K562 (cell line): ENCODE measurements at regions not wholly inside any gene's neighbourhood (a gene's known extent, or its start where the extent isn't known, plus 50 kb on each side); places are given as distances from the start of the nearest gene placed in this dataset.

Experiments
- ATAC-seq: fragments of 200-7000 bp; cut with Tn5 transposase; 3 replicates; pipeline ENCODE4 v1.9.1; 2020; ENCODE audit warnings: moderate library complexity
- BruUV-seq: library from RNA; stranded (reverse); fragments of 400-500 nt; replicated peaks from 2 replicates; lab custom pipeline; 2021; lab: Mats Ljungman, UMichigan
- CTCF ChIA-PET: fragments of 300-600 bp; formaldehyde crosslinking; extraction: SDS; loops from one replicate; lab custom pipeline; 2021; ENCODE audit warnings: low intra/inter-chr PET ratio; lab: Yijun Ruan, JAX
- POLR2A ChIA-PET: fragments of 300-600, 350-650 bp; sonication (Branson Sonifier 250); formaldehyde crosslinking; extraction: SDS; loops from one replicate; lab custom pipeline; 2021; ENCODE audit warnings: antibody characterized with exemption, inconsistent platforms; lab: Yijun Ruan, JAX
- DNase-seq, 4 experiments: peaks; one replicate each; pipeline versions ENCODE4 v3.0.0 to v3.0.0-alpha.2; 2011 to 2018; ENCODE audit warnings: low spot score in 3 of 4, mixed read lengths in 3 of 4; ENCODE audit errors: extremely low read depth in 1 of 4
- FAIRE-seq: peaks from 2 replicates; lab custom pipeline; 2011; peaks lifted over from hg19 to GRCh38; lab: Jason Lieb, UNC
- H2AFZ ChIP-seq: 2 replicates; pipeline ENCODE4 v1.6.0; 2011; ENCODE audit warnings: low read depth, low read length, control low read depth, inconsistent platforms
- H3K27ac ChIP-seq: fragments of 200-600 bp; 3 replicates; pipeline ENCODE4 v1.8.0; 2011; ENCODE audit warnings: low read depth, mild to moderate bottlenecking, control low read depth, inconsistent platforms, low read length, moderate library complexity, mixed read lengths; ENCODE audit errors: extremely low read depth
- H3K27me3 ChIP-seq, 2 experiments: fragments of 300-600 bp in 1 of 2; 2 replicates in 1 of 2; 3 replicates in 1 of 2; pipeline versions ENCODE4 v1.6.0 to v1.8.0; 2011; ENCODE audit warnings: inconsistent platforms in 2 of 2, low read length in 2 of 2, mild to moderate bottlenecking in 1 of 2, mixed read lengths in 1 of 2, moderate library complexity in 1 of 2; ENCODE audit not compliant: control insufficient read depth in 2 of 2, insufficient read depth in 2 of 2
- H3K36me3 ChIP-seq: fragments of 300-600 bp; 3 replicates; pipeline ENCODE4 v1.8.0; 2011; ENCODE audit warnings: mild to moderate bottlenecking, low read length, inconsistent platforms; ENCODE audit not compliant: control insufficient read depth, insufficient read depth
- H3K4me1 ChIP-seq, 2 experiments: fragments of 200-600 bp in 1 of 2; replicated peaks in 1 of 2; 2 replicates in 1 of 2; 3 replicates in 1 of 2; pipeline versions ENCODE4 v1.5.1 to v1.8.0; 2011; ENCODE audit warnings: inconsistent platforms in 2 of 2, low read length in 2 of 2, mild to moderate bottlenecking in 1 of 2, mixed read lengths in 1 of 2, moderate library complexity in 1 of 2; ENCODE audit not compliant: control insufficient read depth in 2 of 2, insufficient read depth in 2 of 2
- H3K4me2 ChIP-seq: 2 replicates; pipeline ENCODE4 v1.6.1; 2011; ENCODE audit warnings: low read length, control low read depth, inconsistent platforms, mixed read lengths; ENCODE audit not compliant: insufficient read depth
- H3K4me3 ChIP-seq: fragments of 200-600 bp; sonication (generic), shearing (Covaris generic); 2 replicates; pipeline ENCODE4 v1.5.1; 2016; ENCODE audit warnings: control low read depth, inconsistent platforms
- H3K79me2 ChIP-seq: fragments of 200-600 bp; 3 replicates; pipeline ENCODE4 v1.8.0; 2011; ENCODE audit warnings: low read length, inconsistent platforms; ENCODE audit not compliant: control insufficient read depth, insufficient read depth
- H3K9ac ChIP-seq, 2 experiments: 2 replicates each; pipeline versions ENCODE4 v1.6.0 to v1.6.1; 2011; ENCODE audit warnings: low read depth in 2 of 2, low read length in 2 of 2, control low read depth in 1 of 2, inconsistent platforms in 1 of 2, mild to moderate bottlenecking in 1 of 2, mixed read lengths in 1 of 2; ENCODE audit not compliant: insufficient read depth in 1 of 2
- H3K9me1 ChIP-seq: one replicate; pipeline ENCODE4 v1.6.0; 2011; ENCODE audit warnings: inconsistent platforms, mild to moderate bottlenecking, low read length, moderate library complexity; ENCODE audit not compliant: control insufficient read depth, insufficient read depth
- H3K9me3 ChIP-seq: replicated peaks from 2 replicates; pipeline ENCODE4 v1.5.1; 2011; ENCODE audit warnings: low read depth, low read length, inconsistent platforms; ENCODE audit not compliant: control insufficient read depth, insufficient read depth
- H4K20me1 ChIP-seq: replicated peaks from 2 replicates; pipeline ENCODE4 v1.6.1; 2011; ENCODE audit warnings: low read length, inconsistent platforms, mixed read lengths; ENCODE audit not compliant: control insufficient read depth, insufficient read depth
- ARID2 ChIP-seq: fragments of 450-650 bp; IDR thresholded peaks from 2 replicates; pipeline ENCODE4 v1.6.1; 2017; ENCODE audit warnings: antibody characterized with exemption, mild to moderate bottlenecking
- BDP1 ChIP-seq: IDR thresholded peaks from 3 replicates; pipeline ENCODE4 v1.6.1; 2011; ENCODE audit not compliant: insufficient read length, insufficient read depth
- FOXK2 ChIP-seq, 2 experiments: fragments of 450-650 bp; IDR thresholded peaks in 1 of 2; conservative IDR thresholded peaks in 1 of 2; 2 replicates each; pipeline ENCODE4 v1.6.1; 2016; ENCODE audit warnings: low read depth in 2 of 2, mild to moderate bottlenecking in 1 of 2
- GTF3C2 ChIP-seq: IDR thresholded peaks from 3 replicates; pipeline ENCODE4 v1.6.1; 2011; ENCODE audit warnings: borderline replicate concordance, mild to moderate bottlenecking, moderate library complexity; ENCODE audit not compliant: insufficient read length; ENCODE audit errors: extremely low read depth
- NFE2L1 ChIP-seq: fragments of 450-650 bp; IDR thresholded peaks from 2 replicates; pipeline ENCODE4 v1.6.1; 2016; ENCODE audit warnings: missing genetic modification characterization, low read depth, mild to moderate bottlenecking, missing compliant biosample characterization, moderate library complexity, borderline replicate concordance
- NR2C1 ChIP-seq, 2 experiments: fragments of 450-650 bp; IDR thresholded peaks; 2 replicates each; pipeline ENCODE4 v1.6.1; 2017; ENCODE audit warnings: mild to moderate bottlenecking in 2 of 2, antibody characterized with exemption in 1 of 2, inconsistent platforms in 1 of 2, missing compliant biosample characterization in 1 of 2, missing genetic modification characterization in 1 of 2
- RAD51 ChIP-seq: fragments of 450-650 bp; IDR thresholded peaks from 2 replicates; pipeline ENCODE4 v1.7.1; 2016; ENCODE audit warnings: low read depth, mild to moderate bottlenecking, borderline replicate concordance
- SRSF7 ChIP-seq: fragments of 200-400 bp; formaldehyde crosslinking; optimal IDR thresholded peaks from 2 replicates; pipeline ENCODE3; 2017; ENCODE audit warnings: mild to moderate bottlenecking, low read depth, low read length
- TAF9B ChIP-seq: fragments of 450-650 bp; IDR thresholded peaks from 2 replicates; pipeline ENCODE4 v1.6.1; 2018; ENCODE audit warnings: mild to moderate bottlenecking; ENCODE audit not compliant: partially characterized antibody
- TSHZ1 ChIP-seq: fragments of 250-450 bp; sonication (Bioruptor Pico); IDR thresholded peaks from 2 replicates; pipeline ENCODE4 v1.4.0; 2020; ENCODE audit warnings: mild to moderate bottlenecking, moderate library complexity
- ZNF764 ChIP-seq: fragments of 250-450 bp; sonication (Bioruptor Pico); IDR thresholded peaks from 2 replicates; pipeline ENCODE4 v1.4.0; 2020; ENCODE audit warnings: low read depth, mild to moderate bottlenecking, moderate library complexity
- WGBS: fragments of 100-300 bp; shearing (Covaris generic); methylation state at CpG from one replicate; pipeline ENCODE4 v1.1.6; 2016; ENCODE audit warnings: low coverage, mixed read lengths; ENCODE audit not compliant: insufficient coverage; ENCODE audit errors: missing lambda C conversion rate; 5-methylcytosine and 5-hydroxymethylcytosine counted together
- in situ Hi-C: fragments of 300-500 bp; cut with MboI; formaldehyde crosslinking; loops from 4 replicates; pipeline ENCODE4 v1.15.0; 2018; ENCODE audit warnings: inconsistent platforms, mixed read lengths
- intact Hi-C: fragments of 100-400 bp; cut with micrococcal nuclease; formaldehyde crosslinking; loops from 2 replicates; pipeline ENCODE4 v1.14.2; 2022

- Histone ChIP-seq H3K36me3 (no peaks in the 10 kb centered on the region), H3K27ac (no peak overlapping the region), H3K4me3 (no peak overlapping the region), H3K9ac (no peak overlapping the region), H3K79me2 (no peaks in the 10 kb centered on the region), H3K9me1 (no peaks in the 10 kb centered on the region), H4K20me1 (no peaks in the 10 kb centered on the region), H3K4me2 (no peak overlapping the region), H3K4me1 (no peaks in the 10 kb centered on the region), H3K27me3 (no peaks in the 10 kb centered on the region), H3K9me3 (no peaks in the 10 kb centered on the region), H2AFZ (no peak overlapping the region)
- TF ChIP-seq GTF3C2 (no peak), ZNF764 (CRISPR knock-in tag) (no peak), TSHZ1 (CRISPR knock-in tag) (no peak), BDP1 (no peak), FOXK2 (conservative IDR thresholded peaks at IDR 0.05 in 1 of 2, IDR thresholded peaks at IDR 0.05 in 1 of 2; ENCODE audit: low read depth in 2 of 2) (no peak), SRSF7 (no peak), NFE2L1 (tag) (no peak), NR2C1 (IDR thresholded peaks at IDR 0.05) (no peak), NR2C1 (tag; IDR thresholded peaks at IDR 0.05) (no peak), TAF9B (no peak), RAD51 (no peak), ARID2 (no peak)
- ChIA-PET POLR2A (no interaction called here), CTCF (interaction anchor here (2.5 kb wide), 1 partner anchor 127 kb away, joined by 7 read pairs; no protein-coding TSS in a partner anchor)
- WGBS: 1% methylated on average over 7 of the region's 7 CpGs
- no TSS peak for BruUV-seq
- DNase-seq: no peak
- ATAC-seq: no peak
- in situ Hi-C loops: no loop called here
- intact Hi-C loops: loop anchor here (10.0 kb wide), 1 partner anchor 130 kb away; no protein-coding TSS in a partner anchor
- FAIRE-seq: no peak
These were observed 369.1 kb upstream of the FRG2C start for GRCh38 chr3:75295013-75295412.
